ENCODE measurements at regions not wholly inside any gene's neighbourhood (a gene's known extent, or its start where the extent isn't known, plus 50 kb on each side); places are given as distances from the start of the nearest gene placed in this dataset.

DNA sequence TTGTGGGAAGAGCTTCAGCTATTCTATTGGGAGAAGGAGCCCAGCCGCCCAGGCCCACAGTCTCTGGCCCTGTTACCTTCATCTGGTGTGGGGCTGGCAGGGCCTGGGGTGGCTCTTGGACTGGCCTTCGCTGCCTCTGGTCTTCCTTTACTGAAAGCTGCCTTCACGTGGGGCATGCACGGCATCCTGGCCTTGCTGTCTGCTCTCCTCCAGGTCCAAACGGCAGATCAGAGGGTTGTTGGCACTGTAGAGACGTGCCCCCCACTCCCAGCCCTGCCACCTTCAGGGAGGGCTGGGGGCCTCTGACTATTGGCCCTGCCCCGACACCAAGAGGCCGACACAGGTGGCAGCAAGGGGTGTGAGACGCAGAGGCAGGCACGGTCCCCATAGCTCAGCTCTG, 291.3 kb upstream of the IRX1 start:
- TF ChIP-seq, protein P1, sequence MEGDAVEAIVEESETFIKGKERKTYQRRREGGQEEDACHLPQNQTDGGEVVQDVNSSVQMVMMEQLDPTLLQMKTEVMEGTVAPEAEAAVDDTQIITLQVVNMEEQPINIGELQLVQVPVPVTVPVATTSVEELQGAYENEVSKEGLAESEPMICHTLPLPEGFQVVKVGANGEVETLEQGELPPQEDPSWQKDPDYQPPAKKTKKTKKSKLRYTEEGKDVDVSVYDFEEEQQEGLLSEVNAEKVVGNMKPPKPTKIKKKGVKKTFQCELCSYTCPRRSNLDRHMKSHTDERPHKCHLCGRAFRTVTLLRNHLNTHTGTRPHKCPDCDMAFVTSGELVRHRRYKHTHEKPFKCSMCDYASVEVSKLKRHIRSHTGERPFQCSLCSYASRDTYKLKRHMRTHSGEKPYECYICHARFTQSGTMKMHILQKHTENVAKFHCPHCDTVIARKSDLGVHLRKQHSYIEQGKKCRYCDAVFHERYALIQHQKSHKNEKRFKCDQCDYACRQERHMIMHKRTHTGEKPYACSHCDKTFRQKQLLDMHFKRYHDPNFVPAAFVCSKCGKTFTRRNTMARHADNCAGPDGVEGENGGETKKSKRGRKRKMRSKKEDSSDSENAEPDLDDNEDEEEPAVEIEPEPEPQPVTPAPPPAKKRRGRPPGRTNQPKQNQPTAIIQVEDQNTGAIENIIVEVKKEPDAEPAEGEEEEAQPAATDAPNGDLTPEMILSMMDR (IDR thresholded peaks at IDR 0.05) = no peak
- TF ChIP-seq JUN (IDR thresholded peaks at IDR 0.05) (no peak), RCOR1 (IDR thresholded peaks at IDR 0.05; ENCODE audit: low read depth, low read length) (no peak), POLR2AphosphoS2 (conservative IDR thresholded peaks at IDR 0.05; ENCODE audit: low read length) (no peak), CEBPB (IDR thresholded peaks at IDR 0.05) (no peak), TP53 (CRISPR knock-in tag; IDR thresholded peaks at IDR 0.05) (no peak)
- TF ChIP-seq, protein P2, sequence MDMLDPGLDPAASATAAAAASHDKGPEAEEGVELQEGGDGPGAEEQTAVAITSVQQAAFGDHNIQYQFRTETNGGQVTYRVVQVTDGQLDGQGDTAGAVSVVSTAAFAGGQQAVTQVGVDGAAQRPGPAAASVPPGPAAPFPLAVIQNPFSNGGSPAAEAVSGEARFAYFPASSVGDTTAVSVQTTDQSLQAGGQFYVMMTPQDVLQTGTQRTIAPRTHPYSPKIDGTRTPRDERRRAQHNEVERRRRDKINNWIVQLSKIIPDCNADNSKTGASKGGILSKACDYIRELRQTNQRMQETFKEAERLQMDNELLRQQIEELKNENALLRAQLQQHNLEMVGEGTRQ (IDR thresholded peaks at IDR 0.05) = no peak

Data from A549 (cell line).